NCI-H2029 treated with DMSO at 0.1 percent for 48 hours (cell line): ENCODE measurements at regions not wholly inside any gene's neighbourhood (a gene's known extent, or its start where the extent isn't known, plus 50 kb on each side); places are given as distances from the start of the nearest gene placed in this dataset.

Experiments
- DNase-seq: peaks from one replicate; lab custom pipeline; 2025; lab: John Stamatoyannopoulos, UW

GRCh38 chr15:46420990-46421389, 786.2 kb downstream of the SQOR start:
- no peak for DNase-seq

- DNase-seq, result no peak
Observed at GRCh38 chr15:46441294-46442062, 806.6 kb downstream of the SQOR start.

- DNase-seq, result no peak
Observed at GRCh38 chr15:46442184-46442583, 807.4 kb downstream of the SQOR start.

- DNase-seq, result no peak
Observed at GRCh38 chr15:46442901-46443590, 808.2 kb downstream of the SQOR start.

GRCh38 chr15:46450112-46450809, 815.4 kb downstream of the SQOR start:
- DNase-seq, result no peak

GRCh38 chr15:46450810-46451182, 816.0 kb downstream of the SQOR start:
- no peak for DNase-seq

GRCh38 chr15:46452297-46452820, 817.5 kb downstream of the SQOR start:
- no peak for DNase-seq

GRCh38 chr15:46456456-46456855, 821.6 kb downstream of the SQOR start:
- DNase-seq, result no peak

GRCh38 chr15:46460431-46461094, 825.7 kb downstream of the SQOR start:
- DNase-seq, result no peak

- DNase-seq, result no peak
Observed at GRCh38 chr15:46461416-46461815, 826.6 kb downstream of the SQOR start.

- DNase-seq, result no peak
Observed at GRCh38 chr15:46467041-46467440, 832.2 kb downstream of the SQOR start.

- DNase-seq, result no peak
Observed at GRCh38 chr15:46471096-46471495, 836.3 kb downstream of the SQOR start.

- no peak for DNase-seq
Observed at GRCh38 chr15:46489276-46489675, 854.4 kb downstream of the SQOR start.

GRCh38 chr15:46496491-46497115, 861.8 kb downstream of the SQOR start:
- DNase-seq, result no peak

GRCh38 chr15:46502667-46503066, 867.8 kb downstream of the SQOR start:
- DNase-seq, result no peak

GRCh38 chr15:46518381-46518780, 883.6 kb downstream of the SQOR start:
- no peak for DNase-seq

GRCh38 chr15:46523701-46524100, 888.9 kb downstream of the SQOR start:
- no peak for DNase-seq

GRCh38 chr15:46525984-46526725, 891.3 kb downstream of the SQOR start:
- DNase-seq, result no peak

GRCh38 chr15:46526726-46527110, 891.9 kb downstream of the SQOR start:
- DNase-seq, result no peak

- DNase-seq, result no peak
Observed at GRCh38 chr15:46543626-46544025, 908.8 kb downstream of the SQOR start.

GRCh38 chr15:46548989-46549388, 914.2 kb downstream of the SQOR start:
- DNase-seq, result no peak
